ENCODE measurements at regions not wholly inside any gene's neighbourhood (a gene's known extent, or its start where the extent isn't known, plus 50 kb on each side); places are given as distances from the start of the nearest gene placed in this dataset.

GRCh38 chr2:60252581-60253150 lies 300.8 kb downstream of the BCL11A start:
- H3K36me3 ChIP-seq = no peaks in the 10 kb centered on the region
- no peak for DNase-seq
- H3K9me3 ChIP-seq = no peaks in the 10 kb centered on the region
- H3K4me3 ChIP-seq = no peak overlapping the region
- H3K4me1 ChIP-seq = no peaks in the 10 kb centered on the region
- H3K27ac ChIP-seq = no peak overlapping the region
- H3K27me3 ChIP-seq = no peaks in the 10 kb centered on the region
- TF ChIP-seq, protein P1, sequence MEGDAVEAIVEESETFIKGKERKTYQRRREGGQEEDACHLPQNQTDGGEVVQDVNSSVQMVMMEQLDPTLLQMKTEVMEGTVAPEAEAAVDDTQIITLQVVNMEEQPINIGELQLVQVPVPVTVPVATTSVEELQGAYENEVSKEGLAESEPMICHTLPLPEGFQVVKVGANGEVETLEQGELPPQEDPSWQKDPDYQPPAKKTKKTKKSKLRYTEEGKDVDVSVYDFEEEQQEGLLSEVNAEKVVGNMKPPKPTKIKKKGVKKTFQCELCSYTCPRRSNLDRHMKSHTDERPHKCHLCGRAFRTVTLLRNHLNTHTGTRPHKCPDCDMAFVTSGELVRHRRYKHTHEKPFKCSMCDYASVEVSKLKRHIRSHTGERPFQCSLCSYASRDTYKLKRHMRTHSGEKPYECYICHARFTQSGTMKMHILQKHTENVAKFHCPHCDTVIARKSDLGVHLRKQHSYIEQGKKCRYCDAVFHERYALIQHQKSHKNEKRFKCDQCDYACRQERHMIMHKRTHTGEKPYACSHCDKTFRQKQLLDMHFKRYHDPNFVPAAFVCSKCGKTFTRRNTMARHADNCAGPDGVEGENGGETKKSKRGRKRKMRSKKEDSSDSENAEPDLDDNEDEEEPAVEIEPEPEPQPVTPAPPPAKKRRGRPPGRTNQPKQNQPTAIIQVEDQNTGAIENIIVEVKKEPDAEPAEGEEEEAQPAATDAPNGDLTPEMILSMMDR (IDR thresholded peaks at IDR 0.05) = no peak

- H3K27me3 ChIP-seq = no peaks in the 10 kb centered on the region
- DNase-seq = no peak
- H3K27ac ChIP-seq = no peak overlapping the region
- H3K4me3 ChIP-seq = no peak overlapping the region
- TF ChIP-seq, protein P1 (IDR thresholded peaks at IDR 0.05) = no peak
- no peak for TF ChIP-seq POLR2A (IDR thresholded peaks at IDR 0.05)
- no peaks in the 10 kb centered on the region for H3K36me3 ChIP-seq
- H3K4me1 ChIP-seq = no peaks in the 10 kb centered on the region
- no peaks in the 10 kb centered on the region for H3K9me3 ChIP-seq
Observed at GRCh38 chr2:60251247-60251646, 302.2 kb downstream of the BCL11A start.

GRCh38 chr2:60249879-60250278 lies 303.6 kb downstream of the BCL11A start:
- no peak overlapping the region for H3K27ac ChIP-seq
- no peaks in the 10 kb centered on the region for H3K36me3 ChIP-seq
- H3K4me1 ChIP-seq = no peaks in the 10 kb centered on the region
- no peaks in the 10 kb centered on the region for H3K9me3 ChIP-seq
- H3K27me3 ChIP-seq = no peaks in the 10 kb centered on the region
- no peak overlapping the region for H3K4me3 ChIP-seq
- TF ChIP-seq, protein P1 (IDR thresholded peaks at IDR 0.05) = no peak
- TF ChIP-seq POLR2A (IDR thresholded peaks at IDR 0.05) = no peak
- no peak for DNase-seq

- H3K9me3 ChIP-seq = no peaks in the 10 kb centered on the region
- no peaks in the 10 kb centered on the region for H3K4me1 ChIP-seq
- no peak for TF ChIP-seq POLR2A (IDR thresholded peaks at IDR 0.05)
- TF ChIP-seq, protein P1 (IDR thresholded peaks at IDR 0.05) = no peak
- no peaks in the 10 kb centered on the region for H3K27me3 ChIP-seq
- H3K36me3 ChIP-seq = no peaks in the 10 kb centered on the region
- DNase-seq = no peak
- no peak overlapping the region for H3K27ac ChIP-seq
- no peak overlapping the region for H3K4me3 ChIP-seq
Observed at GRCh38 chr2:60247471-60247870, 306.0 kb downstream of the BCL11A start.

DNA sequence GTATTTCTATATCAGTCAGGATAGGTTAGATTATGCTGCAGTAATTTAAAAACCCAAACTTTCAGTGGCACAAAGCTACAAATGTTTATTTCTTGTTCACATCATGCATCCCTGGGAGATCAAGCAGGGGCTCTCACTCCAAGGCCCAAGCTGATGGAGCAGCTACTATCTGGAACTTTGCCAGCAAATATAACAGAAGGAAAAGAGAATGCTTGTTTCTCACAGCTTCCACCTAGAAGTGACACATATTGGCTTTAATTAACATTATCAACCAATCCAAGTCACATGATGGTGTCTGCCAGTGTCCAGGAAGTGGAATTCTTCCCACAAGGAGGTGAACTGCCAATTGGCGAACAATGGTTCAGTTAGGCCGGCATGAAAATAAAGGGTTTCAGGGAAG lies 306.9 kb downstream of the BCL11A start:
- DNase-seq = no peak
- TF ChIP-seq POLR2A (IDR thresholded peaks at IDR 0.05) = no peak
- TF ChIP-seq, protein P1 (IDR thresholded peaks at IDR 0.05) = no peak

More for the DNA sequence above, 306.9 kb downstream of the BCL11A start:
- Histone ChIP-seq H3K9me3 (no peaks in the 10 kb centered on the region), H3K27ac (no peak overlapping the region), H3K4me1 (no peaks in the 10 kb centered on the region), H3K4me3 (no peak overlapping the region), H3K36me3 (no peaks in the 10 kb centered on the region), H3K27me3 (no peaks in the 10 kb centered on the region)

Measured in Peyer's patch (tissue), 4 donors.